K562 (cell line): ENCODE measurements at regions not wholly inside any gene's neighbourhood (a gene's known extent, or its start where the extent isn't known, plus 50 kb on each side); places are given as distances from the start of the nearest gene placed in this dataset.

Source experiments
- ATAC-seq: fragments of 200-7000 bp; cut with Tn5 transposase; 3 replicates; pipeline ENCODE4 v1.9.1; 2020; ENCODE audit warnings: moderate library complexity
- BruUV-seq: library from RNA; stranded (reverse); fragments of 400-500 nt; replicated peaks from 2 replicates; lab custom pipeline; 2021; lab: Mats Ljungman, UMichigan
- CTCF ChIA-PET: fragments of 300-600 bp; formaldehyde crosslinking; extraction: SDS; loops from one replicate; lab custom pipeline; 2021; ENCODE audit warnings: low intra/inter-chr PET ratio; lab: Yijun Ruan, JAX
- POLR2A ChIA-PET: fragments of 300-600, 350-650 bp; sonication (Branson Sonifier 250); formaldehyde crosslinking; extraction: SDS; loops from one replicate; lab custom pipeline; 2021; ENCODE audit warnings: antibody characterized with exemption, inconsistent platforms; lab: Yijun Ruan, JAX
- DNase-seq, 4 experiments: peaks; one replicate each; pipeline versions ENCODE4 v3.0.0 to v3.0.0-alpha.2; 2011 to 2018; ENCODE audit warnings: low spot score in 3 of 4, mixed read lengths in 3 of 4; ENCODE audit errors: extremely low read depth in 1 of 4
- FAIRE-seq: peaks from 2 replicates; lab custom pipeline; 2011; peaks lifted over from hg19 to GRCh38; lab: Jason Lieb, UNC
- H2AFZ ChIP-seq: 2 replicates; pipeline ENCODE4 v1.6.0; 2011; ENCODE audit warnings: low read depth, low read length, control low read depth, inconsistent platforms
- H3K27ac ChIP-seq: fragments of 200-600 bp; 3 replicates; pipeline ENCODE4 v1.8.0; 2011; ENCODE audit warnings: low read depth, mild to moderate bottlenecking, control low read depth, inconsistent platforms, low read length, moderate library complexity, mixed read lengths; ENCODE audit errors: extremely low read depth
- H3K27me3 ChIP-seq, 2 experiments: fragments of 300-600 bp in 1 of 2; 2 replicates in 1 of 2; 3 replicates in 1 of 2; pipeline versions ENCODE4 v1.6.0 to v1.8.0; 2011; ENCODE audit warnings: inconsistent platforms in 2 of 2, low read length in 2 of 2, mild to moderate bottlenecking in 1 of 2, mixed read lengths in 1 of 2, moderate library complexity in 1 of 2; ENCODE audit not compliant: control insufficient read depth in 2 of 2, insufficient read depth in 2 of 2
- H3K36me3 ChIP-seq: fragments of 300-600 bp; 3 replicates; pipeline ENCODE4 v1.8.0; 2011; ENCODE audit warnings: mild to moderate bottlenecking, low read length, inconsistent platforms; ENCODE audit not compliant: control insufficient read depth, insufficient read depth
- H3K4me1 ChIP-seq, 2 experiments: fragments of 200-600 bp in 1 of 2; replicated peaks in 1 of 2; 2 replicates in 1 of 2; 3 replicates in 1 of 2; pipeline versions ENCODE4 v1.5.1 to v1.8.0; 2011; ENCODE audit warnings: inconsistent platforms in 2 of 2, low read length in 2 of 2, mild to moderate bottlenecking in 1 of 2, mixed read lengths in 1 of 2, moderate library complexity in 1 of 2; ENCODE audit not compliant: control insufficient read depth in 2 of 2, insufficient read depth in 2 of 2
- H3K4me2 ChIP-seq: 2 replicates; pipeline ENCODE4 v1.6.1; 2011; ENCODE audit warnings: low read length, control low read depth, inconsistent platforms, mixed read lengths; ENCODE audit not compliant: insufficient read depth
- H3K4me3 ChIP-seq: fragments of 200-600 bp; sonication (generic), shearing (Covaris generic); 2 replicates; pipeline ENCODE4 v1.5.1; 2016; ENCODE audit warnings: control low read depth, inconsistent platforms
- H3K79me2 ChIP-seq: fragments of 200-600 bp; 3 replicates; pipeline ENCODE4 v1.8.0; 2011; ENCODE audit warnings: low read length, inconsistent platforms; ENCODE audit not compliant: control insufficient read depth, insufficient read depth
- H3K9ac ChIP-seq, 2 experiments: 2 replicates each; pipeline versions ENCODE4 v1.6.0 to v1.6.1; 2011; ENCODE audit warnings: low read depth in 2 of 2, low read length in 2 of 2, control low read depth in 1 of 2, inconsistent platforms in 1 of 2, mild to moderate bottlenecking in 1 of 2, mixed read lengths in 1 of 2; ENCODE audit not compliant: insufficient read depth in 1 of 2
- H3K9me1 ChIP-seq: one replicate; pipeline ENCODE4 v1.6.0; 2011; ENCODE audit warnings: inconsistent platforms, mild to moderate bottlenecking, low read length, moderate library complexity; ENCODE audit not compliant: control insufficient read depth, insufficient read depth
- H3K9me3 ChIP-seq: replicated peaks from 2 replicates; pipeline ENCODE4 v1.5.1; 2011; ENCODE audit warnings: low read depth, low read length, inconsistent platforms; ENCODE audit not compliant: control insufficient read depth, insufficient read depth
- H4K20me1 ChIP-seq: replicated peaks from 2 replicates; pipeline ENCODE4 v1.6.1; 2011; ENCODE audit warnings: low read length, inconsistent platforms, mixed read lengths; ENCODE audit not compliant: control insufficient read depth, insufficient read depth
- CAMTA2 ChIP-seq: fragments of 250-450 bp; sonication (Bioruptor Pico); conservative IDR thresholded peaks from 2 replicates; pipeline ENCODE4 v1.5.1; 2022
- CBX2 ChIP-seq: fragments of 200-600 bp; sonication (generic); IDR thresholded peaks from one replicate; pipeline ENCODE4 v1.6.1; 2012; ENCODE audit warnings: mild to moderate bottlenecking, low read length, inconsistent platforms; ENCODE audit not compliant: insufficient read depth, poor library complexity, severe bottlenecking
- HDGF ChIP-seq: fragments of 450-650 bp; IDR thresholded peaks from 2 replicates; pipeline ENCODE4 v1.6.1; 2016
- ILF3 ChIP-seq: fragments of 450-650 bp; IDR thresholded peaks from 2 replicates; pipeline ENCODE4 v1.6.1; 2018; ENCODE audit warnings: antibody characterized with exemption, mild to moderate bottlenecking, moderate library complexity, borderline replicate concordance
- NONO ChIP-seq, 2 experiments: fragments of 200-400 bp in 1 of 2; fragments of 450-650 bp in 1 of 2; formaldehyde crosslinking in 1 of 2; IDR thresholded peaks; 2 replicates each; pipeline ENCODE4 v1.6.1; 2017; ENCODE audit warnings: low read depth in 2 of 2, mild to moderate bottlenecking in 2 of 2, moderate library complexity in 2 of 2, low read length in 1 of 2
- PCBP2 ChIP-seq: fragments of 200-400 bp; formaldehyde crosslinking; IDR thresholded peaks from 2 replicates; pipeline ENCODE4 v1.6.1; 2018; ENCODE audit warnings: low read length, low read depth, mild to moderate bottlenecking, moderate library complexity; ENCODE audit not compliant: poor library complexity, severe bottlenecking
- PRMT5 ChIP-seq: sonication (generic); formaldehyde crosslinking; IDR thresholded peaks from 2 replicates; pipeline ENCODE4 v1.5.0; 2020; ENCODE audit warnings: missing genetic modification reagents
- PTRF ChIP-seq: fragments of 450-650 bp; IDR thresholded peaks from 2 replicates; pipeline ENCODE4 v1.6.1; 2016; ENCODE audit warnings: mild to moderate bottlenecking, missing genetic modification characterization, missing compliant biosample characterization
- RCOR1 ChIP-seq, 2 experiments: IDR thresholded peaks; 2 replicates each; pipeline ENCODE4 v1.6.1; 2012; ENCODE audit warnings: low read depth in 2 of 2, low read length in 2 of 2, borderline replicate concordance in 1 of 2, improper control_type of control experiment in 1 of 2
- TRIM28 ChIP-seq: fragments of 450-650 bp; IDR thresholded peaks from 2 replicates; pipeline ENCODE4 v1.6.1; 2017
- YBX1 ChIP-seq: fragments of 450-650 bp; IDR thresholded peaks from 2 replicates; pipeline ENCODE4 v1.7.1; 2016; ENCODE audit warnings: mild to moderate bottlenecking
- ZNF124 ChIP-seq: sonication (generic); formaldehyde crosslinking; IDR thresholded peaks from 2 replicates; pipeline ENCODE4 v1.8.1; 2022; ENCODE audit warnings: missing genetic modification reagents
- ZNF197 ChIP-seq: fragments of 200-800 bp; sonication (Bioruptor generic); IDR thresholded peaks from 2 replicates; pipeline ENCODE4 v1.6.1; 2016; ENCODE audit warnings: low read depth, missing genetic modification characterization, missing compliant biosample characterization
- ZNF23 ChIP-seq: fragments of 250-450 bp; sonication (Bioruptor Pico); IDR thresholded peaks from 2 replicates; pipeline ENCODE4 v1.4.0; 2020; ENCODE audit warnings: mild to moderate bottlenecking
- ZNF584 ChIP-seq: fragments of 200-800 bp; sonication (Bioruptor generic); IDR thresholded peaks from 2 replicates; pipeline ENCODE4 v1.6.1; 2016; ENCODE audit warnings: low read depth, mild to moderate bottlenecking, missing genetic modification characterization, missing compliant biosample characterization
- ZNF717 ChIP-seq: fragments of 250-450 bp; sonication (Bioruptor Pico); IDR thresholded peaks from 2 replicates; pipeline ENCODE4 v1.5.0; 2021
- WGBS: fragments of 100-300 bp; shearing (Covaris generic); methylation state at CpG from one replicate; pipeline ENCODE4 v1.1.6; 2016; ENCODE audit warnings: low coverage, mixed read lengths; ENCODE audit not compliant: insufficient coverage; ENCODE audit errors: missing lambda C conversion rate; 5-methylcytosine and 5-hydroxymethylcytosine counted together
- in situ Hi-C: fragments of 300-500 bp; cut with MboI; formaldehyde crosslinking; loops from 4 replicates; pipeline ENCODE4 v1.15.0; 2018; ENCODE audit warnings: inconsistent platforms, mixed read lengths
- intact Hi-C: fragments of 100-400 bp; cut with micrococcal nuclease; formaldehyde crosslinking; loops from 2 replicates; pipeline ENCODE4 v1.14.2; 2022
- TF ChIP-seq, protein P1 (sequence below): sonication (generic); formaldehyde crosslinking; IDR thresholded peaks from 2 replicates; pipeline ENCODE4 v1.8.1; 2022; ENCODE audit warnings: missing genetic modification reagents
- TF ChIP-seq, protein P2 (sequence below): fragments of 200-800 bp; sonication (Bioruptor generic); IDR thresholded peaks from 2 replicates; pipeline ENCODE4 v1.6.1; 2017; ENCODE audit warnings: missing genetic modification characterization, missing compliant biosample characterization

DNA sequence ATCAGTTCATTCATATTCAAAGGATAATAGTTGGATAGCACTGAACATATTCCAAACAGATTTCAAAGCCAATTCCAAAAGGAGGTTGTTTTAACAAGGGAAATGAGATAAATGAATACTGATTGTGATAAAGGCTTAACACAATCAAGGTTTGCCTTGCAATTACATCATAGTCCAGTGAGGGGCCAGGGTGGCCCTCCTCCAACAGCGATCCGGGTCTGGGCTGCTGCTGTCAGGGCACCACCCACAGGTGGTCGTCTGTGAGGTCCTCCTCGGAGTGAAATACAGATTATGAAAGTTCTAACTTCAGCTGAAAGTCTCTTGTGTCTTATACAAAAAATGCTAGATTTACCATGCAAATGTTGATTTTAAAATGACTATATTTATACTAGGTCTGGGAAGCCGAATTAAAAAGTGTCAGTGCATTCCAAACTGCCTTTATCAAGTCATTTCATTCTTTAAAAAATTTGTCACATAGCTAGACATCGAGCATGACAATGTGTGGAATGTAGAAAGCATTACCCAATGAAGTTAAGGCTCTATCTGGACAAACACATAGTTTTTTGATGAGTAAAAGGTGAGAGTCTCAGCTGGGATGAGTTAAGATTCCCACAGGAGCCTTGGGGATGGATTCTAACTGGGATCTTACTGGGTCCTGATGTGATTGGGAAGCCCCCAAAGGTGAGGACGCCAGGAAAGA is 65.9 kb upstream of the SLC22A23 start (continued):
- TF ChIP-seq ZNF23 (CRISPR knock-in tag) = no peak
- TF ChIP-seq CBX2 = no peak
- no peak for TF ChIP-seq CAMTA2 (CRISPR knock-in tag)
- TF ChIP-seq TRIM28 = no peak
- TF ChIP-seq, protein P1, sequence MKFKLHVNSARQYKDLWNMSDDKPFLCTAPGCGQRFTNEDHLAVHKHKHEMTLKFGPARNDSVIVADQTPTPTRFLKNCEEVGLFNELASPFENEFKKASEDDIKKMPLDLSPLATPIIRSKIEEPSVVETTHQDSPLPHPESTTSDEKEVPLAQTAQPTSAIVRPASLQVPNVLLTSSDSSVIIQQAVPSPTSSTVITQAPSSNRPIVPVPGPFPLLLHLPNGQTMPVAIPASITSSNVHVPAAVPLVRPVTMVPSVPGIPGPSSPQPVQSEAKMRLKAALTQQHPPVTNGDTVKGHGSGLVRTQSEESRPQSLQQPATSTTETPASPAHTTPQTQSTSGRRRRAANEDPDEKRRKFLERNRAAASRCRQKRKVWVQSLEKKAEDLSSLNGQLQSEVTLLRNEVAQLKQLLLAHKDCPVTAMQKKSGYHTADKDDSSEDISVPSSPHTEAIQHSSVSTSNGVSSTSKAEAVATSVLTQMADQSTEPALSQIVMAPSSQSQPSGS = no peak

DNA sequence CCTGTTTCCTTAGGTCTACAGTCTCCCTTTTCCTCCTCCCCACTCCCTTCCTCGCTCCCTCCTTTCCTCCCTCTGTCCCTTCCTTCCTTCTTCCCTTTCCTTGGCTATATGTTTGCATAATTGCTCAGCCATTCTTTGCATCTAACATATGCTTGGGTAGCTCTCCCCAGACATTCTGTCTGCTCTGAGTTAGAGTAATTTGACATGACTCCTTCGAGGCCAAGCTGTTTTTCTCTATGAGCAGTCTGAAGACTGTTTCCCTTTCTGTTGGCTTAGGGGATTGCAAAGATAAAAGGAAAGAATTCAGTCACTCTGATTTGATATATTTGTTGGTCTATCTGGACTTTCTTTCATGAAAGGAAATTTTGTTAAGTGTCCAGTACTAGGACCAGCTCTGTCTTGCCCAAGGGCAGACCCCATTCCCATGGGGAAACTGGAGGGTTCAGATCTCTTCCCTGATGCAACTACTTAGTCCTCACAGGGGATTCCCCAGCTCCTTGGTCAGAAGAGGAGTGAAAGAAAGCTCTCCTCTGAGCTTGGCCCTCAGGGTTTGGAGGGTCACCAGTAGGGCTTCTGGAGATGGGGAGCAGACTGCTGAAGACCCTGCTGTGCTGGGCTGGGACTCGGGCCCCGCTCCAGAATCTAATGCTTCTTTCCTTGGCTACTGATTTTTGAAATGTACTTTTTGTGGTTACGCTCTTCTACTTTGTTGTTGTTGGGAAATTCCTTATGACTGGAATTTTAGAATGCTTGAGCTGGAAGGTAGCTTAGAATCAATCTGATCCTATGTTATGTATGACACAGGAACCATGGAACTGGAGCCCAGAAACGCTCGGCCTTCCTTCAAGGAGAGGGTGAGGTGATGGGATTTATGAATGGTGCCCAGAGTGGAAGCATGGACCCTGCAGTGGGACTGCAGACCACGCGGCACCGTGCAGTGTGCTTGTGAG is 63.7 kb upstream of the SLC22A23 start:
- Histone ChIP-seq H3K27ac (no peak overlapping the region), H3K4me1 (0 out of 5 replicates have a peak, but pooled peaks cover 0 to 3% of the 10 kb centered on the region in 2 experiments), H3K79me2 (no peaks in the 10 kb centered on the region), H3K4me2 (no peak overlapping the region), H2AFZ (no peak overlapping the region), H3K9ac (no peak overlapping the region), H4K20me1 (0 out of 2 replicates have a peak, but pooled peaks cover 3% of the 10 kb centered on the region), H3K9me1 (no peaks in the 10 kb centered on the region), H3K36me3 (no peaks in the 10 kb centered on the region), H3K4me3 (no peak overlapping the region), H3K9me3 (no peaks in the 10 kb centered on the region), H3K27me3 (peaks cover 40 to 68% of the 10 kb centered on the region in 2 experiments)
- no peak for FAIRE-seq
- no peak for DNase-seq
- ATAC-seq = no peak
- ChIA-PET POLR2A (interaction anchor here (0.6 to 1.5 kb wide), 4 partner anchors 9 to 224 kb away, joined by 3 to 4 read pairs (median 3); no protein-coding TSS in a partner anchor), CTCF (no interaction called here)
- intact Hi-C loops (no loop called here), in situ Hi-C loops (no loop called here)
- no TSS peak for BruUV-seq
- whole genome bisulfite sequencing = 2% methylated on average over 10 of the region's 10 CpGs
- TF ChIP-seq ILF3 (no peak), ZNF717 (no peak), PCBP2 (no peak), PTRF (tag) (no peak), NONO (IDR thresholded peaks at IDR 0.05; ENCODE audit: low read depth in 2 of 2, low read length in 1 of 2) (no peak), ZNF197 (CRISPR knock-in tag) (no peak), ZNF124 (CRISPR knock-in tag) (no peak), PRMT5 (CRISPR knock-in tag) (no peak), ZNF584 (CRISPR knock-in tag) (no peak), HDGF (no peak), YBX1 (no peak), RCOR1 (IDR thresholded peaks at IDR 0.05; ENCODE audit: borderline replicate concordance in 1 of 2, low read depth in 2 of 2, low read length in 2 of 2) (no peak)
- TF ChIP-seq, protein P2, sequence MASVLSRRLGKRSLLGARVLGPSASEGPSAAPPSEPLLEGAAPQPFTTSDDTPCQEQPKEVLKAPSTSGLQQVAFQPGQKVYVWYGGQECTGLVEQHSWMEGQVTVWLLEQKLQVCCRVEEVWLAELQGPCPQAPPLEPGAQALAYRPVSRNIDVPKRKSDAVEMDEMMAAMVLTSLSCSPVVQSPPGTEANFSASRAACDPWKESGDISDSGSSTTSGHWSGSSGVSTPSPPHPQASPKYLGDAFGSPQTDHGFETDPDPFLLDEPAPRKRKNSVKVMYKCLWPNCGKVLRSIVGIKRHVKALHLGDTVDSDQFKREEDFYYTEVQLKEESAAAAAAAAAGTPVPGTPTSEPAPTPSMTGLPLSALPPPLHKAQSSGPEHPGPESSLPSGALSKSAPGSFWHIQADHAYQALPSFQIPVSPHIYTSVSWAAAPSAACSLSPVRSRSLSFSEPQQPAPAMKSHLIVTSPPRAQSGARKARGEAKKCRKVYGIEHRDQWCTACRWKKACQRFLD (CRISPR knock-in tag) = no peak
